IMR-90 (cell line): ENCODE measurements at regions not wholly inside any gene's neighbourhood (a gene's known extent, or its start where the extent isn't known, plus 50 kb on each side); places are given as distances from the start of the nearest gene placed in this dataset.

Source experiments
- ATAC-seq: fragments of 200-7000 bp; cut with Tn5 transposase; 2 replicates; pipeline ENCODE4 v1.9.1; 2020; ENCODE audit warnings: low read depth, mild to moderate bottlenecking, moderate library complexity
- BruUV-seq: library from RNA; stranded (reverse); fragments of 400-500 nt; replicated peaks from 2 replicates; lab custom pipeline; 2021; lab: Mats Ljungman, UMichigan
- CTCF ChIA-PET: fragments of 300-600 bp; formaldehyde crosslinking; extraction: SDS; loops from one replicate; lab custom pipeline; 2021; ENCODE audit warnings: antibody characterized with exemption; lab: Yijun Ruan, JAX
- POLR2A ChIA-PET: fragments of 300-600 bp; sonication (Branson Sonifier 250); formaldehyde crosslinking; loops from one replicate; lab custom pipeline; 2022; ENCODE audit warnings: antibody characterized with exemption; ENCODE audit not compliant: unreplicated experiment; lab: Charles Lee
- DNase-seq: peaks from one replicate; pipeline ENCODE4 v3.0.0; 2013
- H2AFZ ChIP-seq: replicated peaks from 2 replicates; pipeline ENCODE3; 2013; ENCODE audit warnings: low read length, mild to moderate bottlenecking; ENCODE audit not compliant: poor library complexity
- H2AK5ac ChIP-seq: 2 replicates; pipeline ENCODE4 v1.6.1; 2013; ENCODE audit warnings: low read depth, low read length, inconsistent platforms
- H2AK9ac ChIP-seq: replicated peaks from 2 replicates; pipeline ENCODE3; 2013; ENCODE audit warnings: mild to moderate bottlenecking, low read depth, low read length, moderate library complexity; ENCODE audit not compliant: poor library complexity
- H2BK120ac ChIP-seq: 2 replicates; pipeline ENCODE4 v1.6.1; 2013; ENCODE audit warnings: low read depth, low read length, inconsistent platforms
- H2BK15ac ChIP-seq: 3 replicates; pipeline ENCODE4 v1.6.1; 2013; ENCODE audit warnings: low read depth, low read length, inconsistent platforms
- H2BK20ac ChIP-seq: 2 replicates; pipeline ENCODE4 v1.6.1; 2013; ENCODE audit warnings: low read depth, mild to moderate bottlenecking, inconsistent platforms, low read length, moderate library complexity
- H2BK5ac ChIP-seq: 2 replicates; pipeline ENCODE4 v1.6.1; 2013; ENCODE audit warnings: mild to moderate bottlenecking, low read depth, low read length, inconsistent platforms; ENCODE audit not compliant: poor library complexity, severe bottlenecking
- H3K14ac ChIP-seq: replicated peaks from 2 replicates; pipeline ENCODE4 v1.6.1; 2013; ENCODE audit warnings: low read depth, low read length, inconsistent platforms
- H3K18ac ChIP-seq: 2 replicates; pipeline ENCODE4 v1.6.1; 2013; ENCODE audit warnings: low read depth, low read length, control low read depth
- H3K23ac ChIP-seq: 2 replicates; pipeline ENCODE4 v1.6.1; 2013; ENCODE audit warnings: low read depth, low read length, inconsistent platforms
- H3K27ac ChIP-seq: 2 replicates; pipeline ENCODE4 v1.5.1; 2013; ENCODE audit warnings: mild to moderate bottlenecking, control low read depth, low read length; ENCODE audit not compliant: insufficient read depth
- H3K27me3 ChIP-seq: 2 replicates; pipeline ENCODE4 v1.6.1; 2013; ENCODE audit warnings: low read length; ENCODE audit not compliant: control insufficient read depth, insufficient read depth
- H3K36me3 ChIP-seq: 2 replicates; pipeline ENCODE4 v1.6.1; 2013; ENCODE audit warnings: low read length, mixed read lengths; ENCODE audit not compliant: control insufficient read depth, insufficient read depth
- H3K4ac ChIP-seq: 2 replicates; pipeline ENCODE4 v1.6.1; 2013; ENCODE audit warnings: low read depth, low read length, inconsistent platforms
- H3K4me1 ChIP-seq: 2 replicates; pipeline ENCODE4 v1.6.1; 2013; ENCODE audit warnings: low read length, mixed read lengths; ENCODE audit not compliant: control insufficient read depth, insufficient read depth
- H3K4me2 ChIP-seq: 2 replicates; pipeline ENCODE4 v1.6.1; 2013; ENCODE audit warnings: low read depth, mild to moderate bottlenecking, control low read depth, low read length, moderate library complexity
- H3K4me3 ChIP-seq: 2 replicates; pipeline ENCODE4 v1.5.1; 2013; ENCODE audit warnings: low read depth, mild to moderate bottlenecking, control low read depth, low read length, moderate library complexity; ENCODE audit not compliant: insufficient read depth
- H3K56ac ChIP-seq: 2 replicates; pipeline ENCODE4 v1.6.1; 2013; ENCODE audit warnings: low read length, inconsistent platforms; ENCODE audit not compliant: insufficient read depth; ENCODE audit errors: extremely low read depth
- H3K79me1 ChIP-seq, 2 experiments: 2 replicates each; pipeline ENCODE4 v1.6.1; 2013; ENCODE audit warnings: low read length in 2 of 2, inconsistent platforms in 1 of 2, low read depth in 1 of 2
- H3K9ac ChIP-seq: 2 replicates; pipeline ENCODE4 v1.6.1; 2013; ENCODE audit warnings: low read depth, low read length, control low read depth
- H3K9me1 ChIP-seq: 2 replicates; pipeline ENCODE4 v1.6.1; 2013; ENCODE audit warnings: low read length, inconsistent platforms; ENCODE audit not compliant: insufficient read depth
- H3K9me3 ChIP-seq: 2 replicates; pipeline ENCODE4 v1.6.1; 2013; ENCODE audit warnings: low read length; ENCODE audit not compliant: control insufficient read depth, insufficient read depth
- H4K20me1 ChIP-seq: 2 replicates; pipeline ENCODE4 v1.6.1; 2013; ENCODE audit warnings: low read length, inconsistent platforms; ENCODE audit not compliant: insufficient read depth
- H4K5ac ChIP-seq: 2 replicates; pipeline ENCODE4 v1.6.1; 2013; ENCODE audit warnings: mild to moderate bottlenecking, low read depth, low read length, control low read depth
- H4K8ac ChIP-seq, 2 experiments: 2 replicates each; pipeline ENCODE4 v1.6.1; 2013; ENCODE audit warnings: low read depth in 2 of 2, low read length in 2 of 2, control low read depth in 1 of 2, inconsistent platforms in 1 of 2
- H4K91ac ChIP-seq: 2 replicates; pipeline ENCODE4 v1.6.1; 2013; ENCODE audit warnings: low read depth, low read length, inconsistent platforms; ENCODE audit not compliant: insufficient read depth
- MAFK ChIP-seq: IDR thresholded peaks from 2 replicates; pipeline ENCODE4 v1.6.1; 2012; ENCODE audit warnings: low read depth, low read length, improper control_type of control experiment
- MAZ ChIP-seq: IDR thresholded peaks from 2 replicates; pipeline ENCODE4 v1.6.1; 2012; ENCODE audit warnings: low read depth, mild to moderate bottlenecking, low read length, improper control_type of control experiment, moderate library complexity, borderline replicate concordance
- dilution Hi-C: fragments of 300-500 bp; cut with HindIII; formaldehyde crosslinking; loops from one replicate; pipeline ENCODE4 v1.14.3; 2018; ENCODE audit warnings: low sequenced_read_pairs; ENCODE audit not compliant: unreplicated experiment
- in situ Hi-C: fragments of 300-500 bp; cut with MboI; formaldehyde crosslinking; loops from 3 replicates; pipeline ENCODE4 v1.14.3; 2019; ENCODE audit warnings: low sequenced_read_pairs, inconsistent platforms, mixed read lengths
- intact Hi-C: fragments of 100-400 bp; cut with micrococcal nuclease; formaldehyde crosslinking; loops from 2 replicates; pipeline ENCODE4 v1.10.0; 2022

- H2AFZ ChIP-seq, result no peak overlapping the region
- H3K4me1 ChIP-seq, result no peaks in the 10 kb centered on the region
- H2AK5ac ChIP-seq, result no peak overlapping the region
- H4K8ac ChIP-seq, result no peak overlapping the region
- no peak overlapping the region for H2BK20ac ChIP-seq
- no peaks in the 10 kb centered on the region for H3K79me1 ChIP-seq
- peak; percentile 80 for ATAC-seq
- intact Hi-C loops (no loop called here), dilution Hi-C loops (no loop called here), in situ Hi-C loops (no loop called here)
- H3K36me3 ChIP-seq, result no peaks in the 10 kb centered on the region
- no peak overlapping the region for H2BK120ac ChIP-seq
- ChIA-PET POLR2A (no interaction called here), CTCF (interaction anchor here (0.6 to 1.1 kb wide), 3 partner anchors 9 to 178 kb away, joined by 3 to 4 read pairs (median 4); no protein-coding TSS in a partner anchor)
- no peak overlapping the region for H2AK9ac ChIP-seq
- H3K27ac ChIP-seq, result no peak overlapping the region
- H3K9me3 ChIP-seq, result no peaks in the 10 kb centered on the region
- no peak overlapping the region for H4K91ac ChIP-seq
- H3K27me3 ChIP-seq, result no peaks in the 10 kb centered on the region
- H3K4me3 ChIP-seq, result no peak overlapping the region
- H3K56ac ChIP-seq, result no peak overlapping the region
- H3K23ac ChIP-seq, result no peak overlapping the region
- no peak overlapping the region for H2BK15ac ChIP-seq
- no peak overlapping the region for H3K4ac ChIP-seq
- no peak overlapping the region for H2BK5ac ChIP-seq
- no peaks in the 10 kb centered on the region for H4K20me1 ChIP-seq
- H3K14ac ChIP-seq, result no peak overlapping the region
- no peak overlapping the region for H4K5ac ChIP-seq
- TF ChIP-seq MAZ (no peak), MAFK (no peak)
- no peak overlapping the region for H3K9ac ChIP-seq
- DNase-seq, result peak; percentile 69
- no peaks in the 10 kb centered on the region for H3K9me1 ChIP-seq
- no peak overlapping the region for H3K18ac ChIP-seq
- H3K4me2 ChIP-seq, result no peak overlapping the region
- no TSS peak for BruUV-seq
Measured at GRCh38 chr4:74555231-74555630, 110.3 kb downstream of the AREG start.
